Left cardiac atrium (tissue), 4 donors: ENCODE measurements at regions not wholly inside any gene's neighbourhood (a gene's known extent, or its start where the extent isn't known, plus 50 kb on each side); places are given as distances from the start of the nearest gene placed in this dataset.
"Not testable (repeated sequence)": the region's sequence is repeated elsewhere in the genome, so short reads cannot be mapped to it uniquely, and the experiment has no call there.

Experiments
- ATAC-seq, 2 donors: fragments of 200-7000 bp; cut with Tn5 transposase; one replicate each; pipeline ENCODE4 v1.9.1; 2020; ENCODE audit warnings: mild to moderate bottlenecking in 2 of 2, moderate library complexity in 2 of 2
- DNase-seq: peaks from one replicate; pipeline ENCODE4 v3.0.0-alpha.2; 2020
- intact Hi-C, 2 donors: fragments of 100-400 bp; cut with DNase I; formaldehyde crosslinking; loops; one replicate each; pipeline versions ENCODE4 v1.14.1 to v1.15.1; 2022 to 2023
- donor health status: DM: no; HTN: yes; CAD: no.
- donor health status: DM: no; HTN: yes; CAD: no; lungs with severe emphysema.
- donor health status: DM: yes; HTN: yes; CAD: no.
- donor health status: Dilated cardiomyopathy.

DNA sequence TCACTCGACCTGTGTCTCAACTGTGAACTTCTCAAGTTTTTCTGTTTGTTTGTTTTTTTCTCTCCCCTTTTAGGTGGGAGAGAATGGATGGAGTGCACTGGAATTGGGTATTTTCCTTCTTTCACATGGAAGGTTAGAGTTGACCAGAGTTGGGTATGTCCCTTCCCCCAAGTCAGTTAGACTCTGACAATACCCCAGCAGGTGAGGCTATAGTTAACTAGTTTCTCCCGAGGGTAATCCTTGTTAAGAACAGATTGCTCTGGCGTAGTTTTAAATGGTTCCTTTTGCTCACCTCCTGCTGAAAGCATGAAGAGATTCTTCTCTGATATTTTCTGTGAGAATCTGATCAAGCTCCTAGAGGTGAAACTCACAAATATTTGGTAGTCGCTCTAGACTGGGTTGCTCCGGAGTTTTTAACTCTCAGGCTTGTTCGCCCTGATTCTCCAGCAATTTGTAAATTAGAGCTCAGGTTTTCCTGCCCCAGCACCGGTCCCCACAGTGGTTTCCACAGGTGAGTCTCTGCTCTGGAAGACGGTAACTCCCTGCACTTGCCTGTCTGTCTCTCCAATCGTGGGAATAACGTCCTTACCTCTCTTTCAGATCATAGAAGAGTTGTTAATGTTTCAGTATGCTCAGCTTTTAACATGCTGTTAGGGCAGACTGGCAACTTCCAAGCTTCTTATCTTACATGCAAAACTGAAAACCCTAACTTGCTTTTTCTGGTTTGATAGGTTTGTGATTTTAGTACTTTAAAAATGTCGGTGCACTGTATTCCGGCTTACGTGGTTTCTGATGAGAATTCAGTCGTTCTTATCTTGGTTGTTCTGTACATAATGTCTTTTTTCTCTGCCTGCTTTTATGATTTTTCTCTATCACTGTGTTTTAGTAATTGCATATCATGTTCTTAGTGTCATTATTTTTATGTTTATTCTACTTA, 111.2 kb upstream of the HIVEP1 start:
- ATAC-seq, result no peak

DNA sequence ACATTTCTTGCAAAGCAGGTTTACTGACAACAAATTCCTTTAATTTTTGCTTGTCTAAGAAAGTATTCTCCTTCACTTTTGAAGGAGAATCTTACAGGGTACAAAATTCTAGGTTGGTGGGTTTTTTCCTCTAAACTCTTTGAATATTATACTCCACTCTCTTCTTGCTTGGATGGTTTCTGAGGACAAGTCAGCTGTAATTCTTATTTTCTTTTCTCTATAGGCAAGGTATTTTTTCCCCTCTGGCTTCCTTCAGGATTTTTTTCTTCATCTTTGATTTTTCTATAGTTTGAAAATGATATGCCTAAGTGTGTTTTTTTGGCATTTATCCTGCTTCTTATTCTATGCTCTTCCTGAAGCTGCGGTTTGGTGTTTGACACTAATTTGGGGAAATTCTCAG, 112.5 kb upstream of the HIVEP1 start:
- ATAC-seq (no peak), DNase-seq (no peak)
- intact Hi-C loops, result no loop called here

More for the DNA sequence above, 111.2 kb upstream of the HIVEP1 start:
- no peak for DNase-seq
- intact Hi-C loops, result no loop called here

DNA sequence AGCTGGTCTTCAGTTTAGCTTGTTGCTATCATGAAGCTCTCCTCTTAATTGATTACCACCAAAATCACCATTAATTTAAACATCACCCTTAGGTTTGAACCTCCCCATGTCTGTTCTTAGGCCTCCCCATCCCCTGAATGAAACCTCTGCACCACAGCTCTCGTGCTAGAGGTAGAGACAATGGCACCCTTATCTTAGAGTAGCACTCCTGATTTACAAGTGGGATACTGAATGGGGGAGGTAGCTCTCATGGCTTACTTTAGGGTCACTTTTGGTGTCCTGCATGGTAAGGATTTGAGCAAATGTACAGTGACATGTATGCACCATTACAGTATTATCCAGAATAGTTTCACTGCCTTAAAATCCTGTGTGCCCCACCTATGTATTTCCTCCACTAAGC, 115.6 kb upstream of the ADTRP start:
- ATAC-seq, result no peak

DNA sequence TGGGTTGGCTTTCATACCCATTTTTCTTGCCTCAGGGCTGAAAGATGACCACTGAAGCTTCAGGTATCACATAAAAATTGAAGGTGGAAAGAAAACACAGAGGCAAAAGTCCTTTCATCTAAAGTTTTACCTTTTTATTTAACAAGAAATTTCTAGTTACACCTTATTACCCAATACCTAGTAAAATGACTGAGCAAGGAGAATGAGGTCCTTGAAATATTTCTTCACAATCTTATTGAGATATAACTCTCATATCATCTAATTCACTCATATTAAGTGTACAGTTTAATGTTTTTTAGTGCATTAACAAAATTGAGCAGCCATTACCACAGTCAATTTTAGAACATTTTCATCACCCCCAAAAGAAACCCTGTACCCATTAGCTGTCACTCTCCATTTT, 112.9 kb upstream of the ADTRP start:
- intact Hi-C loops, result no loop called here
- no peak for DNase-seq
- no peak for ATAC-seq

More for the DNA sequence above, 115.6 kb upstream of the ADTRP start:
- intact Hi-C loops, result no loop called here
- DNase-seq, result no peak

DNA sequence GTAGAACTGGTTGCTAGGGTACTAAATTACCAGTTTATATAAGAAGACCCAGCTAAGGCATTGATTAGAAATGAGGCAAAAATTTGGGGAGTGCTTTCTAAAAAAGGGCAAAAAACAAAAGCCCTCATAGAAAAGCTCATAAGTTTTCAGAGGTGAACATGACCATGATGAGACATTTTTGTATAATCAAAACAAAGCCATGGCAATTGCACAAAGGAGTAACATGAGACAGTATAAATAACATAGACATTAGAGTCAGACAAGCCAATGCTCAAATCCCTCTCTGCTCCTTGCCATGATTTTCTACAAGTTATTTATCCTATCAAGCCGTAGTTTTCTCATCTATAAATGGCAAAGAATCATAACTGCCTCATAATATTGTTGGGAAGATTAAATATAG, 112.2 kb upstream of the ADTRP start:
- intact Hi-C loops, result no loop called here
- ATAC-seq, result no peak
- DNase-seq, result no peak

DNA sequence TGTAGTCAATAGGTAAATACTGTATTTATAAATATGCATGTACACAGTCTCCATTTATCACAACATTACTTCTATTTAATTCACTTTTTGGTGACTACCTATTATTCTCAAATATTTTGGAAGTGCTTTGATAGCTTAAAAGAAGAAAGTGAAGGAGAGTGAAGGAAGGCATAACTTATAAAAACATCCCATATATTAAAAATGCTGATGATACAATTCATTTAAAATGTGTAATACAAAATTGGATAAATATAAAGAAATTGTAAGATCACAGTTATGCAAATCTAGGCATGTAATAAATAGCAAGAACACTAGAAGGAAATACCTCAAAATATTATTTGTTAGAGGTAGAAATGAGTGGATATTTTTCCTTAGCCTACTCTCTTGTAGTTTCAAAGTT, 111.6 kb upstream of the ADTRP start:
- intact Hi-C loops, result no loop called here
- no peak for DNase-seq
- ATAC-seq, result no peak

DNA sequence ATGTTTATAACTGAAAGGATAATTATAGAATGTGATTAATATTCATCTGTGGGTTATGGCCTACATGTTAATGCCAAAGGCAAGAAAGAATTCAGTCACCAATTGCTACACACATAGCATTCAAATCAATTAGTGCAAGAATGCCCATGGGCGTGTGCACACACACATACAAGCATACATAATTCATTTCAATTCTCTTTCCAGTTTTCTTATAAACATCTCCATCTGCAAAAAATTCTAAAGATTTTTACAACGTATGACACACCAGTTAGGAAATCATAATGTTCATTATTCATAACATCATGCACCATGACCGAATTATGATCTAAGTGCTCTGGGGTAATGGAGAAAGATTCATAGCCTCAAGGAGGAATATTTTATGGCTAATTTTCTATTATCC, 111.0 kb upstream of the ADTRP start:
- intact Hi-C loops, result no loop called here
- no peak for DNase-seq
- ATAC-seq, result no peak

DNA sequence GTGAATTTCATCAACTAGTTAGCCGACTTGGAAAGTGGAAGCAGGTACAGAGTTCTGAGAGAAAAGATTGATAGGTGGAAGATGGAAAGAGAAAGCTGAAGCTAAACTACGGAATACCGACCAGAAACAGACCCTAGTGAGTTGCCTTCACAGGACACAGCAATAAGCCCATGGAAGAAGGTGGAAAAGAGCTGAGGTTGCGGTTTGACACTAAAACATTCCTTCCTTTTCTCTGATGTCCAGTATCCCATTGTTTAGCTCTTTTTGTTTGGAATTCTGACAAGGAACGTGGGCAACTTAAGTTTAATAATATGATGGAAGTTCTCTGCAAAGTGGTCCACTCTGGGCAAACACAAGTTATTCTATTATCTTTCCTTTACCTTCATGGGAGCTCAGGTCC, 110.1 kb upstream of the ADTRP start:
- ATAC-seq, result no peak
- intact Hi-C loops, result no loop called here
- no peak for DNase-seq

DNA sequence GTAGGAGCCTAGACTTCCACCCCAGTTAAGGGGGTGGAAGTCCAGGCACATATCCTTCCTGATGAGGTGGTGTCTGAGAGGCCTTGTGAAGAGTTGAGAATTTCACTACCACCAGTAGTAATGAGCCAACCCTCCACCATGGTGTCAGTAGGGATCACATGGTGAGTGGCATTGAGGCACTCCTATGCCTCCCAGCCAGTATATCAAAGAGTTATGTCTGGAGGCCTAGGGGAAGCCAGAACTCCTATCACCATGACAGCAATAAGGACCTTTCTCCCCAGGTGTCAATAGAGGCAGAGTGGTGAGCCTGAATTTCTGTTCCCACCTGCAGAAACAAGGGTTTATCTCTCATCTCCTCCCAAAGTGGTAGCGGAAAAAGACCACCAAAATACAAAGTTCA, 106.6 kb upstream of the ADTRP start:
- no peak for DNase-seq
- intact Hi-C loops, result no loop called here
- ATAC-seq, result no peak

DNA sequence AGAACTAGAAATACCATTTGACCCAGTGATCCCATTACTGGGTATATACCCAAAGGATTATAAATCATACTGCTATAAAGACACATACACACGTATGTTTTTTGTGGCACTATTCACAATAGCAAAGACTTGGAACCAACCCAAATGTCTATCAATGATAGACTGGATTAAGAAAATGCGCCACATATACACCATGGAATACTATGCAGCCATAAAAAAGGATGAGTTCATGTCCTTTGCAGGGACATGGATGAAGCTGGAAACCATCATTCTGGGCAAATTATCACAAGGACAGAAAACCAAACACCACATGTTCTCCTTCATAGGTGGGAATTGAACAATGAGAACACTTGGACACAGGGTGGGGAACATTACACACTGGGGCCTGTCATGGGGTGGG, 104.9 kb upstream of the ADTRP start:
- ATAC-seq, intact Hi-C loops, DNase-seq: not testable (repeated sequence)

DNA sequence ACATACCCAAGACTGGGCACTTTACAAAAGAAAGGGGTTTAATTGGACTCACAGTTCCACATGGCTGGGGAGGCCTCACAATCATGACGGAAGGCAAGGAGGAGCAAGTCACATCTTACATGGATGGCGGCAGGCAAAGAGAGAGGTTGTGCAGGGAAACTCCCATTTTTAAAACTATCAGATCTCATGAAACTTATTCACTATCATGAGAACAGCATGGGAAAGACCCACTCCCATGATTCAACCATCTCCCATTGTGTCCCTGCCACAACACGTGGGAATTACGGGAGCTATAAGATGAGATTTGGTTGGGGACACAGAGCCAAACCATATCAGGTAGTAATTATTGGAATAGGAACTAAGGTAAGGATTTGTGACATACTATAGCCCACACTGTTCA, 101.6 kb upstream of the ADTRP start:
- ATAC-seq, intact Hi-C loops: not testable (repeated sequence)

DNA sequence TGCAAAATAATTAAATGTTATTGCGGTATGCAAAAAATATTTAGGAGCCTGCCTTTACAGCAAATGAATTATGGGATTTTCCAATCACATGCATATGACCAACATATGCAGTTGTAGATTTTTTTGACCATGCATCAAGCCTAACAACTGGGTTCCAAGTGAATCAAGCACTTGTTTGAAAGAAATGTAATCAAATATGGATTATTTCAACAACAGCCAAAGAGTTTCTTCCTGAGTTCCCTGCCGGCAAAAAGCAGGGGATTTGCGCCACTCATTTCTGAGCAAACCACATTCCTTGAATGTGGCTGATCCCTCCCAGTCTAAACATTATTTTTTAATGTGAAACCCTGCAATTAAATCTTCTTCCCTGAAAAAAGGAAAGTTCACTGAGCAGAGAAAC, 100.1 kb upstream of the ADTRP start:
- ATAC-seq, result no peak
- DNase-seq, result no peak
- intact Hi-C loops, result no loop called here

More for the DNA sequence above, 101.6 kb upstream of the ADTRP start:
- not testable (repeated sequence) for DNase-seq

DNA sequence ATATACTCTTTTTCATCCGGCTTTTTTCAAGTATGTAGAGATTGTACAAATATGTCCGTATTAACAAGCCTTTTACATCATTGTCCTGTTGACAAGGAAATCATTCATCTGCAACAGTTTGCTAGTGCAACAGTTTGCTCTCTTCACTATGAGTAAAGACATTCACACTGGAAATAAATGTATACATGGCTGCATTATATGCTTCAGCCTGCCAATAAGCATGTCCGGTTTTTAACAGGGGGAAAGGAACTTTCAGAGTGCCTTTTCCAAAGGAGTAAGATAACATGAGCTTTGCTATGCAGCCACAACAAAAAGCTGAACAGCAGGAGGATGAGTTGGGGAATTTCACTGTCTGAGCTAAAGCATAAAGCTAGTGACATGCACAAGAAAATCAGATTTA, 99.4 kb upstream of the ADTRP start:
- intact Hi-C loops, result no loop called here
- ATAC-seq (no peak), DNase-seq (no peak)

DNA sequence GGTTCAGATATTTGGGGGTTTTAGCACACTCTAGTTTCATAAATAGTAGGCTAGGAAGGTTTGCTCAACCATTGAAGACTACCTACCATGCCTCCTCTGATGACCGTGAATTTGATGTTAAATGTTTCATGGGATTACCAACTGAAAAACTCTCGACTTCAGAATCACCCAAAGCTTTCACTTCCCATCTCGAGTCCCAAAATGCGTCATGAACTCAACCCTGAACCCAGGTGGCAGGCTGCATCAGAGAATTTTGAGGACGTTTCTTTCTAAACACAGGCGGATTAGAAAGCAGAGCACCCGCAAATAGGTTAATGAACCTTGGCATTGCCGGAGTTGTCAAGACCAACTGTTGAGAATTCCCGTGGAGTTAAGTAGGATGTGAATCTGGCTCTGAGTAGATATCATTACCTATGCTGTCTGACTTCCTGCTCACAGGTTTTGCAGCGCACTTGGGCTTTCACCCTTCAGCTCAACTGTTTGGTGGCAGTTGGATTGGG, 98.4 kb upstream of the ADTRP start:
- DNase-seq (no peak), ATAC-seq (no peak)
- intact Hi-C loops, result no loop called here

DNA sequence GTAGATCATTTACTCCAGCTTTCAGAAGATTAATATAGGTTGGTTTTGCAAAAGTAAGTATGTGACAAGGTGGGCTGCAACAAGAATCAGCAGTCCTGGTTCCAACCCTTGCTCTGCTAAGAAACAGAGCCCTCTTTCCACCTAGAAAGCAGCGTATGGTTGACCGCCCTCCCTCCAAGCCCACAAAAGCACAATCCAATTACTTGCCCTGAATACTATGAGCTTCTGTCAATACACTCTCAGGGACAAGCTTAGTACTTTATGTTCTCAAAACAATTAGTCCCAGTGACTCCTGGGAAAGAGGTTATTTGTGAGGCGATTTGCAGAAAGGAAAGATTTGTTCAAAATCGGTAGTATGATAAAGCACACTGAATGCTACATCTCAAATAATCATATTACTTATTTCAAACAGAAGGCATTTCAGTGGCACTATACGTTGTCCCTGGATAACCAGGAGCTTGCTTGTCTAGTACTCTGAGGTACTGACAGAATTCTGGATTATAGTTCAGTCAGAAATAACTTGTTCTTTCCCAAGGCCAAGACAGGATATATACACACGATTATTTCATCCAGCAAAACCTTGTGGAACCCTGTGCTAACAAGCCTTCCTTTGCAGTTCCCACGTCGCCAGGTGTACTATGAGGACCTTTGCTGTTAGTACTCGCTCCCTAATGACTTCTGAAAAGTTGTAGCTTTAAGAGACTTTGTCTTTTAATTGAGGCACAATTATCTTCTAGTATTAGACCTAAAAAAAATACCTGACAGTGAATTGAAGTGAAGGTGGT, 96.9 kb upstream of the ADTRP start:
- DNase-seq (no peak), ATAC-seq (no peak)
- intact Hi-C loops, result no loop called here

DNA sequence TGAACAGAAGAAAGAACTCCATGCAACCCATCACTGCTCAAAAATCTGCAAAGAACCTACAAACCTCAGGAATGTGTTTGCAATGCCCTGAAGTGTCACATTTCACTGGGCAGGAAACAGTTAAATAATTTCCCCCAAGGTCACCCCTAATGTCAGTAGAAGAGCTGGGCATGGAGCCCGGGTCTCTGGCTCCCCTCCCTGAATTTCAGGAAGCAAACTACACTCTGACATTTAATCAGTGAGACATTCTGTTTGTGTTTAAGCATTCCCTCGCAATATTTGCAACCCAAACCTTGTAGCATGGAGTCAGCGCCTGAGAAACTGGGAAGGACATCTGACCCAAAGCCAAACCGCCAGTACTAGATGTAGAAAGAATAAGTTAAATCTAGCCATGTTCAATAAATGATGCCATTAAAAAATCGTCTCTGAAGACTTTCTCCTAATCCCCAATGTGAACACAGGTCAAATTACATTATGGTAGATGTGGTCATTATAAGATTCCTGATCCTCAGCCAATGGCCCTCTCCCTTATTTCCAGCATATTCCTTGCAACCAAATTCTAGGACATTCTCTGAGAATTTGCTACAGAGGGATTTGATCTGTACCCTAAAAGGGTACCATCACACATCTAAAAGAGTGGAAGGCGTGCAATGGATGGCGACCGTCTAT, 91.2 kb upstream of the ADTRP start:
- DNase-seq, result peak; percentile 51
- peak; percentile 72 to 92 for ATAC-seq
- intact Hi-C loops, result no loop called here

DNA sequence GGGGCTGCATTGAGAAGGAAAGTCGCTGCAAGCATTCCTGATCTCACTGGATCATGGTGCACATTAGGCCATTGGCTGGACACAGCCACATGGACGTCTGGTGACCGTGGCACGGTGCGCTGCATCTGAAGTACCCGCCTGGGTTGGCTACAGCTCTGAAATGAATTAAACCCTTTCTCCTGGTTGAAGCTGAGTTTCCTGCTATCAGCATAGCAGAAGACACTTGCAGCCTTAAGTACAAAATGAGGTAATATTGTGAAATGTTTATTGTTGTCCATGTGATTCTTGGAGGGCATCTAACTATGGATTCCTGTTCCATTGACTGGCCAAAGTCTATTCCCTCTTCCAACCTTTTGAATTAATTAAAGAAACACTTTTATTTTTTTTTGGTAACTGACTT, 89.8 kb upstream of the ADTRP start:
- no peak for DNase-seq
- intact Hi-C loops, result no loop called here
- no peak for ATAC-seq

DNA sequence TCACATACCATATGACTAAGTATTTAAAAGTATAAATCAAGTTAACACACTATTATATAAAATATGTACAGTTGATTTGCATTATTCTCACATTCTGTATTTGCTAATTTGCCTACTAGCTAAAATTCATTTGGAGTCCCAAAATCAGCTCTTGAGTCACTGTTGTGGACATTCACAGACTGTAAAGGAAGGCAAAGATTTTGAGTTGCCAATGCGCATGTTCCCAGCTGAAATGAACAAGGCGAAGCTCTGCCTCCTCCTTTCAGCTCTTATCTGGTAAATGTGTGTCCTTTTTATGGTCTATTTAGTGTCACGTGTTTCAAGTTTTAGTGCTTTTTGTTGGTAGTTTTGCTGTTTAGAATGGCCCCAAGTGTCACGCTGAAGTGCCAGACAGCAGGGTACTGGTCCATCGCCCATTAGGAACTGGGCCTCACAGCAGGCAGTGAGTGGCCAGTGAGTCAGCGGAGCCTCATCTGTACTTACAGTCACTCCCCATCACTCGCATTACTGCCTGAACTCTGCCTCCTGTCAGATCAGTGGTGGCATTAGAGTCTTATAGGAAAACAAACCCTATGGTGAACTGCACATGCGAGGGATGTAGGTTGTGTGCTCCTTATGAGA, 87.2 kb upstream of the ADTRP start:
- intact Hi-C loops, result no loop called here
- ATAC-seq (no peak), DNase-seq (no peak)

DNA sequence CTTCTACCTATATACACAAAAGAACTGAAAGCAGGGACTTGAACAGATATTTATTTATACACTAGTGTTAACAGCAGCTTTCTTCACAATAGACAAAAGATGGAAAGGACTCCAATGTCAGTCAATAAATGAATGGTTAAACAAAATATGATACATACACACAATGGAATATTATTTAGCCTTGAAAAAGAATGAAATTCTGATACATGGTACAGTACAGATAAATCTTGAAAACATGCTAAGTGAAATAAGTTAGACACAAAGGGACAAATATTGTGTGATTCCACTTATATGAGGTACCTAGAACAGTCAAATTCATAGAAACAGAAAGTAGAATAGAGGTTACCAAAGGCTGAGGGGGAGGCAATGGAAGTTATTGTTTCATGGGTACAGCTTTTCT, 79.8 kb upstream of the ADTRP start:
- intact Hi-C loops, result no loop called here
- ATAC-seq (no peak), DNase-seq (no peak)
